Daoy (cell line): ENCODE measurements at regions not wholly inside any gene's neighbourhood (a gene's known extent, or its start where the extent isn't known, plus 50 kb on each side); places are given as distances from the start of the nearest gene placed in this dataset.
"Not testable (repeated sequence)": the region's sequence is repeated elsewhere in the genome, so short reads cannot be mapped to it uniquely, and the experiment has no call there.

ENCODE experiments used
- DNase-seq: peaks from one replicate; pipeline ENCODE4 v3.0.0-alpha.2; 2015; ENCODE audit warnings: low read depth

DNA sequence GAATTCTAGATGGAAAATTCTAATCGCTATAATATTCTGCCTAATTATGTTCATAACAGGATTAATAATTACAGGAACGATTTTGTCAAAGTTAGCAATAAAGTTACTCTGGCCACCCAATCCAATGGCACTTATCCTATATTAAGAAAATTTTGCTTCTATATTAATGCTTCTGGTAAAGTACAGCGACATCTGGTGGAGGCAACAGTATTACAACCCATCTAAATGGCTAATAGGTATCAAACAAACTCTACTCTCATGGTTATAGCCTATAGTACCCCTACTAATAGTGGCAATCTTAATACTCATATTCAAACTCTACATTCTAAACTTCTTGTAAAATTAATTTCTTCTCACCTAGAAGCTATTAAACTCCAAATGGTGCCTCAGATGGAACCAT is 1084.7 kb upstream of the LRRTM1 start:
- no peak for DNase-seq

DNA sequence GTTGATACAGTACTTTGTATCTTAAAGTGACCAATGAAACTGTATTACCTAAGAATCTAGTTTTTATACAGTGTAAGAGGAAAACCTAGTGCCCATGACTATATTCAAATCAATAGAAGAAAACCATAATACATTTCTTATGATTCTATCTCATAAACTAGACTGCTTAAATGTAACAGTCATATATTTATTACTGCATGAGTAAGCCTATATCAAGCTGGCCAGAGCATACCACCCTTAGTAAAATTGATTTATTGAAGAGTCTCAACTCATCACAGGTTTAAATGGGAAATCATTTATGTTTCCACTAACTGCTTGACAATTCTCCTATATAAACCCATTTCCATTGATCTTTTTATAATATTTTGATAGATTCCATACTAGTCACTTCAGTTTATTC is 1059.2 kb upstream of the LRRTM1 start:
- DNase-seq, result no peak

DNA sequence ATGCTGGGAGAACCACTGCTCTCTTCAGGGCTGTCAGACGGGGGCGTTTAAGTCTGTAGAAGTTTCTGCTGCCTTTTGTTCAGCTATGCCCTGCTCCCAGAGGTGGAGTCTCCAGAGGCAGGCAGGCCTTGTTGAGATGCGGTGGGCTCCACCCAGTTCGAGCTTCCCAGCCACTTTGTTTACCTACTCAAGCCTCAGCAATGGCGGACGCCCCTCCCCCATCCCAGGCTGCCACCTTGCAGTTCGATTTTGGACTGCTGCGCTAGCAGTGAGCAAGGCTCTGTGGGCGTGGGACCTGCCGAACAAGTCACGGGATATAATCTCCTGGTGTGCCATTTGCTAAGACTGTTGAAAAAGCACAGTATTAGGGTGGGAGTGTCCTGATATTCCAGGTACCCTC is 1057.9 kb upstream of the LRRTM1 start:
- not testable (repeated sequence) for DNase-seq

DNA sequence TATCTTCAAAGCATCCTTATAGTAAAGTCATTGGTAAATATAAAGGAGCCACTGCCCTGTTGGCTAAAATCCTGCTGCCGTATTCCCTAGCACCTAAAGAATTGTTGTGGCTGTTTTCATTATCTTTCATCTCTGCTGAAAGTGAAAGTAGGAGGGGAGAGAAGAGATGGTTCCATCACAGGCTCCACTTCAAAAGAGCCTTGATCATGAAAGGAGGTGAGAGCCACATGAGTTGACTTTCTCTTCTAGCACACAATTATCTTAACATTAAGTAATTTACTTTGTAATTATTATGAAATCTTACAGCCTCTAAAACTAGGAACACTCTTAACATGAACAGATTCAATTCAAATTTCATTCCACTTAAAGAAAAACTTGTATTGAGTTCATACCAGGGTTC is 1050.9 kb upstream of the LRRTM1 start:
- DNase-seq, result no peak

DNA sequence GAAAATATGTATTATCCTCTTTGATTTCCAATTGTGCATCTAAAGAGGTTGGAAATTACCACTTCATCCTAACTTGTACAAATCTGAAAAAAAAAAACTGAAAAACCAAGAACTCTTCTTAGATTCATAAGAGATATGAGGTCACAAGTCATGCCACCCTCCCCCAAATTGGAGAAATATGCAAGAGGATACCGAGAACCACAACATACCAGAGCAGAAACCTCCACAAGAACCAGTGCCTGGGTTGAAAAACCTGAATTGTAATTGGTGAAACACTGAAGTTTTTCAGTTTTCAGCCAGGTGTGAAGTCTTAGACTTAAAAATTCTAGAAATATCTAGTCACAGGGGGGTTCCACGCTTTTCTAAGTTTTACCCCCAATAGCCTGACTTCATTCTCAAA is 1029.5 kb upstream of the LRRTM1 start:
- DNase-seq, result no peak

DNA sequence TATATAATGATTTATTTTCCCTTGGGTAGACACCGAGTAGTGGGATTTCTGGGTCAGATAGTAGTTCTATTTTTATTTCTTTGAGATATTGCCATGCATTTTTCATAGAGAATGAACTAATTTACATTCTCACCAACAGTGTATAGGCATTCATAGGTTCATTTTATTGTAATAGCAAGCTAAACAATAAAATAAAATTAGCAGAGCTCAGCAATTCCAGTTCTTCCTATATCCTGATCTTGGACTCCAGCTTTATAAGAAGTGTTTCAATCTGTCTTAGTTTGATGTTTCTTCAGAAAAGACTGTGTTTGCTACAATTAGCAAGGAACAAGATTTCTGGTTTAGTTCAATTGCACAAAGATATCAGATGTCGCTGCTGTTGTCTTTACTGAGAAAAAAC is 1024.4 kb upstream of the LRRTM1 start:
- DNase-seq, result no peak

DNA sequence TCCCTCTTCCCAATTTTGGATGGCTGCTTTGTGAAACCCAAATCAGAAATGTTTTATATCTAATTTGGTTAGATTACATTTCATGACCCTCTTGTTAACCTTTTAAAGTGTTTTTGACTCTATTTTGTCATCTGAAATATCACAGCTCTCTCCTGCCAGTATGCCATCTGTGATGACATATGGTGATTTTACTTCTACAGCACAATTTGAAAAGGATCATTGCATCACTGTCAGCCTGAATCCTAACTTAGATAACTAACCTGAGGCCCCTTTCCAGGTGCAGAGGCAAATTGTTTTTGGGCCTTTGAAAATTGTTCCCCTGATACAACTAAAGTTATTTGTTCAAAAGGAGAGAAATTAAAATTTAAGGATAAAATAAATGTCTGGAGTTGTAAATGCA is 1023.4 kb upstream of the LRRTM1 start:
- no peak for DNase-seq

DNA sequence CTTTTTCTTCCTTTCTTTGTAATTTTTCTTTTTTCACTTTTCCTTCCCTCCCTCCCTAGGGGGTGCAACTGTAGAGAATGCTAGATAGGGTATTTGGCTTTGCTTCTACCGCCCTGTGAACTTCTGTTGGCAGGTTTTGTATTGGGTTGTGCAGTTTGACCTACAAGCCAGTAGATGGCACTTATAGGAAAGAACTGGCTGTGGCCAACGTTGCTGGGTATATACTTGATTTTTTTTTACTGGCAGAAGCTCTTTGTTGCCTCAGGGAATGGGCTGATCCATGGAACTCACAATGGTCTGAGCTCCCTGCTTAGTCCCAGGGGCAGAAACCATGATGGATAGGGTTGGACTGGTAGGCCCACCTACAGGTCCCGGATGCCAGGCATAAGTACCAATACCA is 1019.5 kb upstream of the LRRTM1 start:
- no peak for DNase-seq

DNA sequence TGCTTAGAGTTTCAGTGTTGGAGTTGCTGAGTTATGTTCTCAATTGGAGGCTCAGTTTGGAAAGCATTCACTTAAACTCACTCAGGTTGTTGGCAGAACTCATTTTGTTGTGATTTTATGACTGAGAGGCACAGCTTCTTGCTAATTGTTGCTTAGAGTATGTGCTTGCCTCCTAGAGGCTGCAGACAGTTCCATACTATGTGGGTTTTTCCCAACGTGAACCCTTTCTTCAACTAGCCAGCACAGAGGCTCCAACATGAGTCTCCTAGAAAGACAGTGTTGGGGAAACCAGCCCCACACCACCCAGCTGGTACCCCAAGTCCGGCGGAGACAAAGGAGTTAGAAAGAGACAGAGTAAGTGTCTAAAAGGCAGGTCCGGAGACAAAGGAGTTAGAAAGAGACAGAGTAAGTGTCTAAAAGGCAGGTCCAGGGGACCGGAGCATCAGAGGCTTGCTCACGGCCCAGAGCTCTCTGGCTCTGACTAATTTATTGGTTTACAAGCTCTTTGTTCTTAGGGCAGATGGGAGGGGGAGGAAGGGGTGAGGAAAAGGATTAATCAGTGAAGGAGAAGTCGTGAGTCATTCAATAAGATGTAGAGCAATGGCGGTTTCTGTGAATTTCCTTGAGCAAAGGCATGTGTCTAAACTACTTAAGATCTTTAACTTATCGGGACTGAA is 999.7 kb upstream of the LRRTM1 start:
- no peak for DNase-seq

DNA sequence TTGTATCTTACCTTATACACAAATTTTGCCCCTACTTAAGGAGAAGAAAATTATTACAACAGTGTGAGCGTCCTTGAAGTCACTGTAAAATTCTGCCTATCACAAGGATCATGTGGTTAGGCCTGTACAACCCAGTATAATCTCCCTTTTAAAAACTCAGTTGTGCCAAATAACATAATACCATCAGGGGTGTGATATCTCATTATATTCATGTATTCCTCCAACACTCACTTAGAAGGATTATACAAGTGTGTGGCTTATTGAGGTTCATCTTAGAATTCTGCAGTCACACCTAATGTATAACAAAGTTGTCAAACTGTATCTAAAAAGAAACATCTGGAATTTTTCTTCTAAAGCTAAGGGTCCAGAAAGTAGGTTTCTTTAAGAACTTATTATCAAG is 998.8 kb upstream of the LRRTM1 start:
- no peak for DNase-seq

DNA sequence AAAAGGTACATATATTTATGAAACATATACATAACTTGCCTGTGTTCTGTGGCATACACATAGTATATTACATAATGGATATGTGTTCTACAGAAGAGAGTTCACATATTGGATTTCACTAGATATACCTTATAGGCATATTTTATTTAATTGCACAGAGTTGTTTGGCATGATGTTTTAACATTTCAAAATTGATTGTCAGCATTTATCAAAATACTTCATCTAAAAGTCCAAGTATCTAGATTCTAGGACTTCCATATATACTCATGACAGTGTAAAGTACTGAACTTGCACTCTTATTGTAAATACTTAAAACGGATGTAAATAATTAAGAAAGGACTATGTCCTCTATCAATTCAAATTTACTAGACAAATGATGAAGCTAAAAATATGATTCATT is 995.3 kb upstream of the LRRTM1 start:
- DNase-seq, result no peak

DNA sequence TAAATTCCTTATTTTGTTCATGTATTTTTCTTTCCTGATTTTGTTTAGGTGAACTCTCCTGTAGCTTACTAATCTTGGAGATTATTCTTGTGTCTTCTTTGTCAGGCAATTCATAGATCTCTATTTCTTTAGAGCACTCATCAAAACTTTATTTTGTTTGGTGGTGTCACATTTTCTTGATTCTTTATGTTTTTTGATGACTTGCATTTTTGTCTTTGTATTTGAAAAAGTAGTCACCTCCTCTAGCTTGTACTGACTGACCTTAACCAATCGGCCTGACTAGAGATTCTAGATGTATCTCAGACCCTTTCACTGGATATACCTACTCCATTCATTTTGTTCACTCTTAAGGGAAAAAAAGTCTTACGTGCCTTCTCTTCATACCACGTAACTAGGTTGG is 986.3 kb upstream of the LRRTM1 start:
- DNase-seq, result no peak

DNA sequence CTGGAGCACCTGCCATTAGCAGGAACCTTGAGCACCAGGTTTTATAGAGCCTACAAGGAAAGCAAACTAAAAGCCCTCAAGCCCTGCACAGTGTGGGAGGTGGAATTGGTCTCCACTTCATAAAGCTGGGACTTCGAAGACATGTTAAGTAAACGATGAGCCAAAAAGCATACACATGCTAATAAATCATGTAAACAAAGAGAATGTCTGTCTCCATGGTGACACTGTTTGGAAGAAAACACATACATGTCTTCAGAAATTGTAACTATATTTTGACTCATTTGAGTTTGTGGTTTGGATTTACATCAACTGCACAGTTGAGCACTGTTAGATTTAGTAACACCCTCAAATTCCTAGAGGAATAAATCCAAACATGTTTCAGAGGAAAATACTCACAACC is 978.5 kb upstream of the LRRTM1 start:
- DNase-seq, result no peak

DNA sequence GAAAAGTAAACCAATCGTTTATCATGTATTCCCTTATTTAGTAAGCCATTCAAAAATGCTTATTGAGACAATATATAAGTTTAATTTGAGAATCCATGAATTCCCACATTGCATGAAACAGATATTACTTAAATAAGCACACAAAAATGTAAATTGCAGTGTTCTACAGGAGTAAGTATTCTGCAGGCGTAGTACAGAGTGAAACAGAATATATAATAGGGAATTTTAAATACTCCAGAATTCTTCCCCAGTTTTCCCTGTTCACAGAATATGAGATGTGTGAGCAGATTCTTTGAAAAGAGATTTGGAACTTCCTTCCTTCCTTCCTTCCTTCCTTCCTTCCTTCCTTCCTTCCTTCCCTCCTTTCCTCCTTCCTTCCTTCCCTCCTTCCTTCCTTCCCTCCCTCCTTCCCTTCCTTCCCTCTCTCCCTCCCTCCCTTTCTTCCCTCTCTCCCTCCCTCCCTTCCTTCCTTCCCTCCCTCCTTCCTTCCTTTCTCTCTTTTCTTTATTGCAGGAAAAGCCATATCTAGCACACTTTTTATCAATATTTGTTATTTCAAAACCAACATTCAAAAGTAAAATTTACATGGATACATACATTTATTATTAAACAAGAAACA is 977.7 kb upstream of the LRRTM1 start:
- DNase-seq, result no peak

DNA sequence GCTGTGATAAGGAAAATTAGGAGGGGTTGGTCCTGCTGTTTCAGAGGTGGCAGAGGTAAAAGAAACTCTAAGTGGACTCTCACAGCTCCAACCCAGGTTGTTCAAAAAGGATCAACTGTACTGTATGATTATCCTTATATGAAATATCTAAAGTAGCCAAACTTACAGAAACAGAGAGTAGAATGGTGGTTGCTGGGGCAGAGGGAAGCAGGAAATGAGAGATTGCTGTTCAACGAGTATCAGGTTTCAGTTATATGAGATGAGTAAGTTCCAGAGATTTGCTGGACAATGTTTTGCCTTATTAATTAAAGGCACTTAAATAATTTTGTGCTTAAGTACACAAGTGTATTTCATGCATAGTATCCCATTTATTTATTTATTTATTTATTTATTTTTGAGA is 972.0 kb upstream of the LRRTM1 start:
- no peak for DNase-seq

DNA sequence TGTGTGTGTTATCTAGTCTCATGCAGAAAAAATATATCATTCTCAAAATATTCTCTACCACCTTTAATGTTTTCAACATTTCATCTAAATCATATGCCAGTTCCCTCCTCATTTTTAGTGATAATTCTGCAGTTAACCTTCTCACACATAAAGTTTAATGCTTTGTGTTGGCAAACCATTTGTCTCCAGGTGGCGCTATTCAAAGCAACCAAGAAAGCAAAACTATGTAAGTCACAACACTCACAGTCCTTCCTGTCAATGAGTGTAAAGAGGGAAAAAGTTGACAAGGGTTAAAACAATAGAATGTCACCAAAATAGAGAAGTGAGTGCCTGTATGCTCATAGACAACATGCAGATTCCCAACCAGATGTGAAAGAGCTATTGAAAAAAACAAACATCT is 961.6 kb upstream of the LRRTM1 start:
- no peak for DNase-seq

DNA sequence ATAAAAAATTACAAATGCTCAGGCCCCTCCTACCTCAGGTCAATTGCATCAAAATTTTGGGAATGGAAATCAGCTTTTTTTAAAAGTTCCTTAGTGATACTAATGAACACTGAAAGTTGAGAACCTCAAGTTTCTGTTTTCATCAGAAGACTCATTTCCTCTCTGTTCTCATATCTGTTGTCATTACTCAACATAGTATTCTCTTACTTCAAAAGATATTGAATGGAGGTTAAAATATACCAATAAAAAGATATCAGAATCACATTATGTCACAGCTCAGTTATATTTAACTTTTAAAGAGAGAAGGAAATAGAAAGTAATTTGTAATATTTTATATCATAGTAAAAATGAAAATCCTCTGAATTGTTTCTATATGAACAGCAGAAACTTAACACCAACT is 959.4 kb upstream of the LRRTM1 start:
- no peak for DNase-seq

DNA sequence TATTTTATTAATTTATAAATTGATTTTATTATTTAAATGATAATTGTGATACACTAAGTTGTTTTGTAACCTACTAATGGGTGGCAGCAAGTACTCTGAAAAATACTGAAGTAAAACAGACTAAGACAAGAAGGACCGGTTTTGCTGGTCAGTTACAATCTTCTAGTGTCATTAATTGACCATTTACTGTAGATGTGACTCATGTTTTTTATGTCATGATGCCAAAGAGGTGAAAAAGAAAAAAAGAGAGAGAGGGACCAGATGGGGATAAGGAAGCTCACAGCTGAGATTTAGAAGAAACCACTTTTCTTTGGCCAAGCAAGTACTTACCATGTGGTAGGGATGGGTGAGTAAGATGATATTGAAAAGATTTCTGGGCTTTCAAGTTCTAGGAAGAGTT is 955.8 kb upstream of the LRRTM1 start:
- no peak for DNase-seq

DNA sequence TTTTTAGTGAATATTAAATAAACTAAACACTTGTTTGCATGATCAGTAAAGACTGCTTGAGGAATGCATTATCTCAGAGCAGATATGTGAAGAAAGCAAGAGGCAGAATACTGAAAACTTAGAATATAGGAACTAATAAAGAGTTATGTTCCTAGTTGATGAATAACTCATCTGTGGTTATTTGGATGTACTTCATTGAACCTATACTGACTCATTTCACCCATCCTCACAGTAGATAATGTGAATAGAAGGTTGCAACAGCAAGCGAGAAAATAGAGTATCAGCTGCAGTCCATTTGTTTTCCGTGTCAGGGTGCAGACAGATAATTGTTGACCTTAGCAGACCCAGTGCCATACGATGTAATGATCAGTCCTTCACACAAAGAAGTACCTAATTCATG is 945.7 kb upstream of the LRRTM1 start:
- no peak for DNase-seq

DNA sequence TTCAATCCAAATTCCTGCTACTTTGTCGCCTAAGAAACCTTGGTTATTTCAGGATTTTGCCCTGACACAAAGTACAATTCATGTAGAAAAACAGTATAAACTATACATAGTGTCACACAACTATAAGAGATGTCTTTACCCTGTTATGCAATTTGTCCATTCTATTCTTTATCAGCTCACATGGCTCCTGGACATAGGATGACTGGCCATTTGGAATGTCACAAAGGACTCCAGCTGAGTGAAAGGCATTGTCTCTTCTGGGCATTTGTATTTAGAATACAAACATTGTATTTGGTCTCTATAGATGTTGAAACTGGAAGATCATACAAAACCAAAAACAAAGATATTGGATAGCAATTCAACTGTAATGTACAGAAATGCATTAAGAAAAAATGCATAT is 944.6 kb upstream of the LRRTM1 start:
- DNase-seq, result no peak

DNA sequence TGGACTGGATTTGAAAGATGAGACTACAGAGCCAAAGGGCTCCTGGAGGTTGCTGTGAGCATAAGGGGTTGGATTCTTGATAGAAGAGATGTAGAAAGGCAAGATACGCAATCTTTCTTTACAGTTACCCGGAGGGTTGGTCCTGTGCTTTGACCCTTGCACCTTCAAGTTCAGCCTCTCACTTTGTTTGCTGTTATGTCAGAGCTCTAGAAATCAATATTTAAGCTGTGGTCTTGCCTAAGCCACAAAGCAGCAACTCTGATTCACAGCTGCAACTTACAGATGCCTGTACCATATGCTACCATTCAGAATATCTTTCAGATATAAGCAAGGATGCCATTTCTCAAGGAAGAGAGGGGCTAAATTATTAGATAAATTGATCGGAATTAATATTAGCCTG is 943.1 kb upstream of the LRRTM1 start:
- DNase-seq, result no peak

DNA sequence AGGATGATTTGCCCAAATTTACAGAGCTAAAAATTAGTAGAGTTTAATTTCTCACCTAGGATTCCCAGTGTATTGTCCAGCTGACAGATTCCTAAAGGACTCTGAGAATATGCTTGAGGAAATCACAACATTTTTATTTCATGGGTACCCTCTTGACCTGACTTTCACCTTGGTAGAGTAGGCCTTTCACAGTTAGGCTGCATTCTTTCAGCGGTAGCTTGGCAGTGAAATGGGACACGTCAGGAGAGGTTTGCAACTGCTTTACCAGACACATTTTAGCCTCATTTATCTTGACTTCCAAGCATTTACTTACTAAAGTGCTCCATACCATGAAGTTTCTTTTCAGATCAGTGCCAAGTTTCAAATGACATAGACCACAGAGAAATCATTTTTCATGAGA is 937.9 kb upstream of the LRRTM1 start:
- DNase-seq, result no peak

DNA sequence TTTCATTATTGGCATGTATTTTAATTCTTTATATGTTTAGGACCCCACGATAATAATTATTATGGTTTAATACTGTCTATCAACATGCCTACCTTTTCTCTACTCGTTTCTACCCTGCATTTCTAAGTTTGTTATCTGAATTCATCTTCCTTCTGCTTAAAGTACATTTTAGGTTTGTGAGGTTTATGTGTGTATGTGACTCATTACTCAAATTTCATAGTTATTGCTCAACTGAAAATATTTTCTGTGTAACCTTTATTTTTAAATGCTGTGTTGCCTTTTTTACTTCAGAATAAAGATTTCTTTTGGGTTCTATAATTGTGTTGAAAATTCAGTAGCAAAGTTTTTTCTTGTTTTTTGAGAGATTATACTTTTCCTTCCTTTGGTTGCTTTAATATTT is 933.9 kb upstream of the LRRTM1 start:
- DNase-seq, result no peak

DNA sequence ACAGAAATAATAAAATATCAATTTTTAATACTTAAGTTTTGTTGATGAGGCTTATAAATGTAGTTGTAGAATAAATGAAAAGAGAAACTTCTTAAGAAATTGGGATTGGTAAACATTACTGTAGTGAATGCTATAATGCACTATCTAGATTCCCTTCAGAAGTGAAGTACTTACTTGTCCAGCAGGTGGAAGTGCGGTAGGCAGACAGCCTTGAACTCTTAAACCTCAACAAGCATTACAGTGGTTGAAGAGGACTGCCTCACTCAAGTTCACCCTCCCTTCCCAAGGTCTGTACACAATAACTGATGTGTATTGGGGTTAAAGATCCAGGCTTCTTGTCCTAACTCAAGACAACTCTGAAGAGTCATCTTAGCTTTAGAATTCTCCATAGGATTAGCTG is 931.0 kb upstream of the LRRTM1 start:
- DNase-seq, result no peak
